ENCODE measurements at regions not wholly inside any gene's neighbourhood (a gene's known extent, or its start where the extent isn't known, plus 50 kb on each side); places are given as distances from the start of the nearest gene placed in this dataset.

- TF ChIP-seq CTCF (conservative IDR thresholded peaks at IDR 0.05 in 1 of 2, IDR thresholded peaks at IDR 0.05 in 1 of 2; ENCODE audit: low read depth in 1 of 2, low read length in 2 of 2) (no peak), EZH2 (IDR thresholded peaks at IDR 0.05; ENCODE audit: low read length, missing control alignments) (no peak)
These were observed 741.3 kb downstream of the DOK5 start for GRCh38 chr20:55216525-55217242.

All from fibroblast of lung (primary cell).